ENCODE measurements at regions not wholly inside any gene's neighbourhood (a gene's known extent, or its start where the extent isn't known, plus 50 kb on each side); places are given as distances from the start of the nearest gene placed in this dataset.

DNA sequence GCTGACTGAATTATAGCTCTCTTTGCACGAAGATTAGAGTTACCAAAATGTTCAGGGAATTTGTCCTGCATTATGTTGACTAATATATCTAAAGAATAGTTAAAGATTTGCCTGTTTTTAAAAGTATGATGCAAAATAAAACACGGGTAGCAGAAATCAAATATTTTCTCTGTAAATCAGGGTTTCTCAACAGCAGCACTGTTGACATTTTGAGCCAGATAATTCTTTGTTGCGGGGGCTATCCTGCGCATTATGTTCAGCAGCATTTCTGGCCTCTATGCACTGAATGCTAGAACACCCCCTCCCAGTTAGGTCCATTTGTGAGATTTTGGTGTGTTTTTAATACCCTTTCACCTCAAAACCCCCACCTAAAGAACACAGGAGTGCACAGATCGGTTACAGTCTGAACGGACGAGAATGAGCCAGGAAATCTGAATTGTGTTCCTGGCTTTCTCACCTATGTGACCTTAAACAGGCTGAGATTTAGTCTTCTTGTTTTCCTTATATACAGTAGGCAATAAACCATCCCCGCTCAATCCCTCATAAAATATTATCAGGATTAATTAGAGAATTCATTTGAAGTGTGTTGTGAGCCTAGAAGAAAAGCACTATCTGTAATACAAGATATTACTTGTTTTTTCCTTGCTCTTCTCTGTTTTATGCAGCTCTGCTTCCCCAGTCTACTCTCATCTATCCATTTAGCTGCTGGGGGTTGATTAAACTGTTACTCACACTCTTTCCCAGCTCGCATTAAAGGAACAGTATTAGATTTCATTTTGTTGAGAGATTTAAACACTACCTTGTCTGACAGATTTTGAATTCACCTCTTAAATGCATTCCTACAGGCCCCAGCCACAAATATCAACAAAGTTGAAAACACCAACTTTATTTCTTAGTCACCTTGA, 247.5 kb upstream of the GOLIM4 start:
- DNase-seq (ENCODE audit: low read depth) = peak; percentile 9
- TF ChIP-seq, protein P1, sequence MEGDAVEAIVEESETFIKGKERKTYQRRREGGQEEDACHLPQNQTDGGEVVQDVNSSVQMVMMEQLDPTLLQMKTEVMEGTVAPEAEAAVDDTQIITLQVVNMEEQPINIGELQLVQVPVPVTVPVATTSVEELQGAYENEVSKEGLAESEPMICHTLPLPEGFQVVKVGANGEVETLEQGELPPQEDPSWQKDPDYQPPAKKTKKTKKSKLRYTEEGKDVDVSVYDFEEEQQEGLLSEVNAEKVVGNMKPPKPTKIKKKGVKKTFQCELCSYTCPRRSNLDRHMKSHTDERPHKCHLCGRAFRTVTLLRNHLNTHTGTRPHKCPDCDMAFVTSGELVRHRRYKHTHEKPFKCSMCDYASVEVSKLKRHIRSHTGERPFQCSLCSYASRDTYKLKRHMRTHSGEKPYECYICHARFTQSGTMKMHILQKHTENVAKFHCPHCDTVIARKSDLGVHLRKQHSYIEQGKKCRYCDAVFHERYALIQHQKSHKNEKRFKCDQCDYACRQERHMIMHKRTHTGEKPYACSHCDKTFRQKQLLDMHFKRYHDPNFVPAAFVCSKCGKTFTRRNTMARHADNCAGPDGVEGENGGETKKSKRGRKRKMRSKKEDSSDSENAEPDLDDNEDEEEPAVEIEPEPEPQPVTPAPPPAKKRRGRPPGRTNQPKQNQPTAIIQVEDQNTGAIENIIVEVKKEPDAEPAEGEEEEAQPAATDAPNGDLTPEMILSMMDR (conservative IDR thresholded peaks at IDR 0.05; ENCODE audit: low read depth, low read length) = no peak
- H3K4me3 ChIP-seq (ENCODE audit: low read depth, low read length) = no peak overlapping the region

- H3K4me3 ChIP-seq (ENCODE audit: low read depth, low read length) = no peak overlapping the region
- TF ChIP-seq, protein P1 (conservative IDR thresholded peaks at IDR 0.05; ENCODE audit: low read depth, low read length) = no peak
- peak; percentile 23 for DNase-seq (ENCODE audit: low read depth)
Observed at GRCh38 chr3:168341956-168342936, 246.5 kb upstream of the GOLIM4 start.

- DNase-seq (ENCODE audit: low read depth) = peak; percentile 79
- H3K4me3 ChIP-seq (ENCODE audit: low read depth, low read length) = no peak overlapping the region
- TF ChIP-seq, protein P1 (conservative IDR thresholded peaks at IDR 0.05; ENCODE audit: low read depth, low read length) = no peak
Observed at GRCh38 chr3:168341192-168341815, 245.6 kb upstream of the GOLIM4 start.

DNA sequence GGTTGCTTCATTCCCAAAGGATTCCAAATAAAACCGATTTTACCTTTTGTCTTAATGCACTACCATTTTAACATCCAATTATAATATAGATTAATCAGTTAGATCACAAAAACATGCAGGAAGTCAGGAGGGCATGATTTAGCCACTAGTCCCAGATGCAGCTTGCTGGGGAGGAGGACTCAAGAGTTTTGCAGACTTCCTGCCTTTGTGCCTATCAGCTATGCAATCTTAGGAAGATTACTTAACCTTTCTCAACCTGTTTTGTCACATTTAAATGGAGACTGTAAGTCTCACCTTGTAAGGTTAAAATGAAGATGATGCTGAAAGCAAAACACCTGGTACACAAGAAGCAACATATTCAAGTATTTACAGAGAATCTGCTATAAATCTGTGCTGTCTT, 242.4 kb upstream of the GOLIM4 start:
- H3K4me3 ChIP-seq (ENCODE audit: low read depth, low read length) = no peak overlapping the region
- DNase-seq (ENCODE audit: low read depth) = no peak
- TF ChIP-seq, protein P1 (conservative IDR thresholded peaks at IDR 0.05; ENCODE audit: low read depth, low read length) = no peak

DNA sequence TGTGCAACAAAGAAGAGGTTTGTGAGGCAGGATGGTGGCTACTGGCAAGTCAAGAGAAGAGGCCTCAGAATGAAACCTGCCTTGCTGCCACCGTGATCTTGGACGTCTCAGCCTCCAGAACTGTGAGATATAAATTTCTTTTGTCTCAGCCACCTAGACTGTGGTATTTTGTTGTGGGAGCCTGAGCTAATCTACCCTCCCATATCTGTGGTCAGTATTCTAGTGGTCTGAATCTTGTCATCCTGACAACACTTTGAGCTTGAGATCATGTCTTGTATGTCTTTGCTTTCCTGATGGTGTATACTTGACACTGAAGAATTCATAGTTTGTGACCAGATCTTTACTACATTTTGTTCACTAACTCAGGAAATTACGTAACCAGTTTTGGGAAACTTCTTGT, 240.6 kb upstream of the GOLIM4 start:
- H3K4me3 ChIP-seq (ENCODE audit: low read depth, low read length) = no peak overlapping the region
- DNase-seq (ENCODE audit: low read depth) = peak; percentile 15
- TF ChIP-seq, protein P1 (conservative IDR thresholded peaks at IDR 0.05; ENCODE audit: low read depth, low read length) = no peak

DNA sequence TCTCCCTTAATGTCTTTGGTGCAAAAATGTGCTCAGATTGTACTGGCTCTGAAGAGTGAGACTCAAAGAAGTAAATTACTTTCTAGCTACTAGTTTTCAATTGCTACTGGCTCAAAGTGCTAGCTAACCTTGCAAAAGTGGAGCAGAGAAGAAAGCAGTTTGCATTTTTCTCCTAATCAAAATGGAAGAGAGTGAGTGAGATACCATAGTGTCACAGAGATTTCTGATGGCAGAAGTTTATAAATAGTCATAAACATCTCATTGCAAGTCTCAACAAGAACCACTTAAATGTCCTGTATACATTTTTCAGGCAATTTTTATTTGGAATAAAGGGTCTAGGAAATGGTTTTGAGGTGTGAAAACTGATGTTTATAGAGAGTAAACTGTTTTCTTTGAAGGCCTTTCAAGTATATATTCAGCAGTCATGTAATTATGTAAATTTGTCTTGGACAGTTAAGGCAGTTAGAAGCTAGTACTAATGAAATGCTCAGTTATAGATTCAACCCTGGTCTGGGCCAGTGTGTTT, 237.7 kb upstream of the GOLIM4 start:
- TF ChIP-seq, protein P1 (conservative IDR thresholded peaks at IDR 0.05; ENCODE audit: low read depth, low read length) = no peak
- no peak for DNase-seq (ENCODE audit: low read depth)
- H3K4me3 ChIP-seq (ENCODE audit: low read depth, low read length) = no peak overlapping the region
